Stimulated activated CD4-positive, alpha-beta T cell treated with anti-CD3 and anti-CD28 coated beads, Interleukin-1b, Interleukin-23, amount 100 ng/mL, for 4 hours (primary cell): ENCODE measurements at regions not wholly inside any gene's neighbourhood (a gene's known extent, or its start where the extent isn't known, plus 50 kb on each side); places are given as distances from the start of the nearest gene placed in this dataset.

Experiments
- DNase-seq, 2 donors: peaks; one replicate each; pipeline ENCODE4 v3.0.0-alpha.2; 2020; ENCODE audit warnings: low read depth in 2 of 2

DNA sequence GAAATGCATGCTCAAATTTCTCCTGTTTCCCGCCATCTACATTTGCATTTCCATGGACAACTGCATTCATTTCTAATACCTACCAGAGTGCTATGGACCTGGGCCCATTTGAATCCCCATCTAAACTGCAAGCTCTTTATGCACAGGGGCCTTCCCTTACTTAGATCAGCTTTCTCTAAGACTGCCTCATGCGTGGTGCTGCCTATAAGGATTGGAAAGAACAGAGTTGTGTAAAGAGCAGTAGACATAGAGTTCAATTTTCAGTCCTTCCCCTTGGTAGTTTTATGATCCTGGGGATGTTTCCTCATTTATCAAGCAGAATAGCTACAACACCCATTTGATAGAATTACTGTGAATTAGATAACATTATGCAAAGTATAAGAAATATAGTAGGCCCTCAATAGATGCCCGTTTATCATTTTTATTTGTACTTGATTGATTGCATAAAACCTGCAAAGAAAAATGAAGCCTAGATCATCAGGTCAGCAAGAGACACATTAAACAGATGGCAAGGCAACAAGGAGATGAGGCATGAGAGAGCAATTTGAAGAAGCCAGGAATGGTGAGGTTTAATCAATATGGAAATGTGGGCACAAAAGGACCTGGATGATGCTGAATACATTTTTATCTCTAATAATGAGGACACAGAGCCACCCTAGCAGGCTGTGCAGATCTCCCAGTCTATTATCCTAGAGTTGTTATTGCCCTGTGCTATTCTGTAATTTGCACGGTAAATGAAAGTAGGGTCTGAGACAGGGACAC, 359.7 kb downstream of the FAM181B start:
- no peak for DNase-seq

DNA sequence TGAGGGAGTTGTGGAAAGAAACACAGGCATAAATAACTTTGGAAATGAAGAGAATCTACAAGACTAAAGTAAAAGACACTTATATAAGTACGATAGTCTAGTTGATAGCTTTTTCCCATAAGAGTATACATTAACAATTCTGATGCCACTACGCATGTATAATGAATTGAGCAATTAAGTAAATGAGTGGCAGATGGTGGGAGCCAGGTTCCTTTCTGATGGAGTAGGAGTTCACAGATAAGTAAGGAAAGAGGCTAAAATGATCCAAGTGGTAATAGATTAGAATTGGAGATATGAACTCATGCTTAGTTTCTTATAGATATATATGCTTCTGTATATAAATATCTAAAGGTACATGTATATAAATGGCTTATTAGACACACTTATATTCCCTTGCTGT, 368.3 kb downstream of the FAM181B start:
- no peak for DNase-seq

DNA sequence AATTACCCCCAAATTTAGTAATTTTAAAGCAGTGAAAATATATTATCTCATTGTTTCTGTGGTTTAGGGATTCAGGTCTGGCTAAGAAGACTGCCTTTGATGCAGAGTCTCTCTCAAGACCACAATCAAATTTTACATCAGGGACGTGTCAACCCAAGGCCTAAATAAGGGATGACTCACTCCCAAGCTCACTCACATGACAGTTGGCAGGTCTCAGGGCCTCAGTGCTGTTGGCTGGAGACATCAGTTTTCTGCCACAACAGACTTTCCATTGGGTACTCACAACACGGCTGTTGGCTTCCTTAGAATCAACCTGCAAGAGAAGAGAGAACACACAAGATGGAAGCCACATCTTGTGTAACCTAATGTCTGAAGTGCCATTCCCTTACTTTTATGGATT, 377.3 kb downstream of the FAM181B start:
- DNase-seq, result no peak

DNA sequence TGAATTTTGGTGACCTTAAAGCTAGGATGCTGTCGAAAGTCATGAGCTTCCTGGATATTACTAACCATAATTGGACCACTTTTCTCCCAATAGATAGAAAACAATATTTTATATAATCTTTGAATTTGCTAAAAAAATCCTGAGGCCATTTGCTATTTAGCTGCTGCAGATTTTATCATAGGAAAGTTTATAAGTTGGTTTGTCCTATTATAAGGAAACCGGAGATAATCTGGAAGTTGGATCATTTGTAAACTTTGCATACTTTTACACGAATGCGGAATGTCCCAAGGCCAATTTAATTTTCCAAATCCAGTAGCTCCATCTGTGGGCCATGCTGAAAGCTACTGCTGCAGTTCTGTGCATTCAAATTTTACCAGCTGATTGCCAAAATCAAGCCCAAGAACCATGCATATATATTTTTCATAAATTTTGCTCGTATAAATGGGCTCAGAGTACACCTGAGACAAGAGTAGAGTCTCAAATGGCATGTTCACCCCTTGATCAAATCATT, 378.3 kb downstream of the FAM181B start:
- DNase-seq, result no peak

DNA sequence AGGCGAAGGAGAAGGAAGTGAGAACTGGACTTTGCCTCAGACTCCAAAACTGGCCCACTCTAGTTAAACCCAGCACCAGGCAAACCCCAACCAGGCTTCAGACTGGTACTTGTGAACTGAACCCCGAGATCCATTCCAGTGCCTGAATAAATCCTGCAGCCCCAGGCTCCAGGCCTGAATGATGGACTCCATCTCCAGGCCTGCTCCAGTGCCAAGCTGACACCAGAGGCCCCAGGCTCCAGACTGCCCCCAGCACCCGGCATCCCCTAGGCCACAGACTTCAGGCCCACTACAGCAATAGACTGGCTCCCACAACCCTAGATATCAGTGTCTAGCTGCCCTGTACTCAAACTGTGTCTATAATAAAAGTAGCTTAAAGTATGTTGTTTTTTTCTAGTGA, 406.8 kb downstream of the FAM181B start:
- no peak for DNase-seq

DNA sequence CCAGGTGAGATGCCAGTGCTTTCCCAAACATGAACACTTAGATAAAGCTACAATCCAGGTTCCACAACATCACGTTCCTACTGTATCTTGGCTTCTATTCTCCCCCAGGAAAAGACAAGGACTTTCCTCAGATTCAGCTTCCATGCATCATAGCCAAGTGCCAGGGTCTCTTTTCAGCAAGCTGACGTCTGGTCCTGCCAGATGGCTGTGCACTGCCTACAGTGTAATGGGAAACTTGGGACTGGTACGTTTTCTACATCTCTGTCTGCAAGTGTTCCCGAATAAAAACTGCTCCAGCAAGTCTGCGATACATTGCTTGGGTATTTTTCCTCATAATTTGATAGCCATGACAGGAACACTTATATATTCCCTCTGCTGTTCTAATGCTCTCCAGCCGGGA, 412.5 kb downstream of the FAM181B start:
- no peak for DNase-seq

DNA sequence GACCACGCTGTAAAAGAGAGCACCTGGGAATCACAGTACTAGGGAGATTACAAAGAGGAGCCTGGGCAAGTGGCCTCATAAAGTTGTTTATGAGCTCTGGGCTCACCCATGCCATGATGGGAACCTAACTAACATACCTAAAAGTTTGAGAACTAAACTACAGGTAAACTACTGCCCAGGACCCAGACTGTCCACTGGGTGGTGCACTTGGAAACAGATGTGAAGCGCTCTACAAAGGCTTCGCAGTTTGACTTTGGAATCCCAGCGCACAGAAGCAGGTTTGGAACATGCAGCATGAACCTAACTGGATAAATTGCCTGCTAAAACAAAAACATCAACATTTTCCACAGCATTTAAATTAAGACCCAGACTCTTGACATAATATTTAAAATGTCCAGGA, 418.6 kb downstream of the FAM181B start:
- DNase-seq, result no peak

DNA sequence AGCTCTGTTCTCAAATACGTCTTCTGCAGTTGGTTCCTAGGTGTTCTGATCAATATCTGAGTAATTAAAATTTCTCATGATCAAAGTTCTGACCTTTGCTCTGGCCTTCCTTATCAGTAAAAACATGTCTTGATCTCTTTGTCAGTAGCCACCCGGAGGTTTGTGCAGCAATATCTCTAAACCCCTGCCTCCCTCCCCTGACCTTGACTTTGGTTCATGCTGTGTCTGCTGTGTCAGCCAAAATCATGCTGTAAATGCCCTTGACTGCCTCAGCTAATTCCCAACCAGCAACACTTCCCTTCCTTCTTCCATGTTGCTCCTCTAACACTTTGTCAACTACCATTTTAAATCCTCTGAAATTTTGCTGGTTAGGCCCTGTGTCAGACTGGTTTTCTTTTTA, 424.7 kb downstream of the FAM181B start:
- DNase-seq, result no peak

DNA sequence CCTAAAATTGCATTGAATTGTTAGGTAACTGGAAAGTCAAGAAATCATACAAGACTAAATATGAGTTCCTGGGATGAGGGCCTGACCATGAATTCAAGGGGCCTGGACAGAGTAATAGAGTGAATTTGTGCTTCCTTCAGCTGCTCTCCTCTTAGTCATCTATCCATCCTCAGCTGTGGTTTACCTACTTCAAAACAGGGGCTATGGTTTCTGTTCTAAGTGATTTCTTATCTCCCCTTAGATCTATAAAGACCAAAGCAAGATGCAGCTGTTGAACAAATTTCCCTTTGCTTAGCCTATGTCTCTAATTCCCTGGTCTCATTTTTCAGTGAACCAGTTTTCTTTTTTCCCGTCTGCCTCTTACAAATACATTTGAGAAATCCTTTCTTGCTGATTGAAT, 428.5 kb downstream of the FAM181B start:
- no peak for DNase-seq

DNA sequence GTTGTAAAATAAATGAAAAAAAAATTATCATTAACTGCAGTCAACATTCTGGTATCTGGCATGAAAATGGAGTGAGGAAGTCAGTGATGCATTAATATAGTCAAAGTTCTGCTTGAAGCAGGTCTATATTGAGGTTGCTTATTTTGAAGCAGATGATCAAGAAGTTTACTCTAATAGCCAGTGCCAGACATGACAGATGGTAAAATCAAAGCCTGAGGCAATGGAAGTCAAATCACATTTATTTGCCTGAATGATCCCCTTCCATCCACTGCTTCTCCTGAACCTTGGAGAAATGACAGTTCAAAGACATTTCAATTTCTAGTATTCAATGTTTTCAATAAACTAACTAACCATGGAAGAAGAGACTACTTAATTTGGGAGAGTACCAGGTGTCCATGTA, 430.0 kb downstream of the FAM181B start:
- DNase-seq, result no peak

DNA sequence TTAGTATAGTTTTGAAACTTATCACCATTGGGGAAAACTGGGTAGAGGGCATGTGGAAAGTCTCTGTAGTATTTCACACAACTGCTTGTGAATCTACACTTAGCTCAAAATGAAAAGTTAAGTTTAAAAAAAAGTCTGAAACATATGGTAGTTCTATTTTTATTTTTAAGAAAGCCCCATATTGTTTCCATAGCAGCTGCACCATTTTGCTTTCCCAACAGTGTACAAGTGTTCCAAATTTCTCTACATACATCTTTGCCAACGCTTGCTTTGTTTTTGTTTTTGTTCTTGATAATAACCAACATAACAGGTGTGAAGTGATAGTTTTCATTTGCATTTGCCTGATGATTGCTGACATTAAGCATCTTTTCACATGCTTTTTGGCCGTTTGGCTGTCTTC, 445.2 kb downstream of the FAM181B start:
- DNase-seq, result no peak

DNA sequence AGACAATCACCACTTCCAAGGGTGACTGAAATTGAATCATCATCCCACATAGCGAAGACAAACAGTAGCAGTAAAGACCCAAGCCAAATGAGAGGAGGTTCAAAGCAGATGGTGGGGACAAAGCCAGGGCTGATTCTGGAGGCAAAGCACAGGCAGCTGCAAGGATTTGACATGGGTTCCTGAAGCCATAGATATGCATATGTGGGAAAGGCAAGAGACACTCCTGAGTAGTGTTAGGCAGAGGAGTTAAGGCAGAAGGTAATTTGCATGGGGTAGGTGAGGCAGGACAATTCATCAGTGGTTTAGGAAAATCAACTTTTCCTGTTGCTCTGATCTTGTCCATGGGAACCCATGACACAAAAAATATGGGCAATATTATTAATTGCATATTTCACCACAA, 462.8 kb downstream of the FAM181B start:
- no peak for DNase-seq

DNA sequence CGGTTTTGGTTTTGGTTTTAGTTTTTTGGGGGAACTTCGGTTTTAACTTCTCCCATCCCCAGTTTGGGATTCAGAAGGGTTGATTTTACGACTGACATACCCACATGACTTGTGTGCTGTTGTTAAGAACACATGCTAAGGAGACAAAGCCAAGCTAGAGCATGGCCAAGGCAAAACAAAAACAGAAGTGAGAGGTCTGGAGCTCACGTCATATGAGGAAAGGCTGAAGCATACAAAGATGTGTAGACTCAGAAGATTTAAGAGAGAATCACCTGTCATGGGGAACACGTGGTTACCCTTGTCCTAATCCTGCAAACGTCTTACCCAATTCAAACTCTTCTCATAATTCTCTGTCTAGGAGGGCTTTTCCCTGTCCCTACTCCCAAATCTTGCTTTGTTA, 465.0 kb downstream of the FAM181B start:
- no peak for DNase-seq

DNA sequence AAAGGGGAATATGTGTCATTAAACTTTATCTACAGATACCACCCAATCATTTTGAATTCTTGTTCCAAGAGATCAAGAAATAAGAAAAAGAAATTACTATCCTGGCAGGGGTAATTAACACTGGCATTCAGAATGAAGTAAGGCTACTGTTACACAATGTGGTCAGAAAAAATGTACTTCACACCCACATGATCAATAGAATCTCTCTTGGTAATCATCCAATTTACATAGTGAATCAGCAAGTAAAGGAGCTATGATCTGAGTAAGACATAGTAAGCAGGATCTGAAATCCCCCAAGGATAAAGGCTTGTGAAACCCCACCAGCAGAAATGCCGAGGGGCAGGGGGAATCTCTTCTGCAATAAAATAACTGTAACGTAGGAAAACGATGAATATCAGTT, 466.5 kb downstream of the FAM181B start:
- no peak for DNase-seq

DNA sequence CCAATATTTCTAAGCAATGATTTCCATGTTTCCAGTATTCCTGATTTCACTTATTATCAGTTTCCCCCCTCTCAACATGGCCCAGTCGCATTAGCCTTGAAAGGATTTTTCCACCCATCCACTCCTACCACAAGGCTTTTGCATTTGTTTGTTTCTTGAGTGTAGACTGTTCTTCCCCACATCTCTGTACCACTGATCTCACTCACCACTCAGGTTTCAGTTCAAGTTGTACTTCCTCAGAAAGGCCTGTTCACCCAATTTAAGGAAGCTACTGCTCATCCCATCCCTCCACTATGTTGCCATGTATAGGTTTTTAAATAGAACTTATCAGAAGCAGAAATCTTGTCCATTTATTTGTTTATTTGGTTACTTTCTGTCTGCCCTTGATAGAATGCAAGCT, 472.3 kb downstream of the FAM181B start:
- no peak for DNase-seq

DNA sequence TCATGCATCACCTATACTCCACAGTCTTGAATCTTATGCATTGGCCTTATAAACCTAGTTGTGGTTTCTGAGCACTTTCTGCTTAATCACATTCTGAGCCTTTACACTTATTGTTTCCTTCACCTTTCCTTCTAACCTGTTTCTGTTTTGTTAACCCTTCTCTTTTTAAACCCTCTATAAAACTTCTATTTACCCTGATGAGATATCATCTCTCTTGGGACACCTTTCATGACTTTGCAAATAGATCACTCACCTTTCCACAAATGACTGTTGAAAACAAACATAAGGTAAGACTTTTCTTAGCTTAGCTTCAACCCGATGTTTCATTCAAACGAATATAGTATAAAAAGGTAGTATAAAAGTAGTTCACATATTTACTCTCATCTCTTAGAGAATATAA, 483.6 kb downstream of the FAM181B start:
- DNase-seq, result no peak

DNA sequence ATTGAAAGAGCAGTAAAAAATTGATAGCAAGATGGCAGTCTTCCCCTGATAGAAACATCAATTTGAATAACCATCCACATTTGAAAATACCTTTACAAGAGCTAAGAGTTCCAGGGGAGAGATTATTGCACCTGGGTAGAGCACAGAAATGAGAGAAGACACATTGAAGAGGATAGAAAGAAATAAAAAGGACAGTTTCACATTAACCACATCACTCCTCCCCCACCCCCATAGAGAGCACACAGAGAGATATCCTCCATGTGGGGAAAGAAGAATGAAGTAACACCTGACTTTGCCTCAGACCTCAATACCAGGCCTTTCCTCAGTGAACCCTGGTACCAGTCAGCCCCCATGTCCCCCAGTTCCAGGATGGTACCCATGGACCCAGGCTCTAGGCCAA, 486.7 kb downstream of the FAM181B start:
- DNase-seq, result no peak

DNA sequence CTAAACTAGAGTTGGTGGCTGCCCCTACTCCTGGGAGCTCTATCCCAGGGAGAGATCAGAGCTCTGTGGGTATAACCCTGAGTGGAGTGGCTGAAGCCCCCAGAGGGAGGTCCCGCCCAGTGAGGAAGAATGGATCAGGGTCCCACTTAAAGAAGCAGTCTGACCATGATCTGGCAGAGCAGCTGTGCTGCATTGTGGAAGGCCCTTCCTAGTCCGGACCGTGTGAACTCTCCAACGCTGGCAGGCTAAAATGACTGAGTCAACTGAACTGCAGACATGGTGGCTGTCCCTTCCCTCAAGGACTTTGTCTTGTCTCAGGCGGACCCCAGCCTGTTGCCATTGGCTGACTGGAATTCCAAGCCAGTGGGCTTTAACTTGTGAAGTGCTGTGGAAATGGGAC, 494.2 kb downstream of the FAM181B start:
- no peak for DNase-seq

DNA sequence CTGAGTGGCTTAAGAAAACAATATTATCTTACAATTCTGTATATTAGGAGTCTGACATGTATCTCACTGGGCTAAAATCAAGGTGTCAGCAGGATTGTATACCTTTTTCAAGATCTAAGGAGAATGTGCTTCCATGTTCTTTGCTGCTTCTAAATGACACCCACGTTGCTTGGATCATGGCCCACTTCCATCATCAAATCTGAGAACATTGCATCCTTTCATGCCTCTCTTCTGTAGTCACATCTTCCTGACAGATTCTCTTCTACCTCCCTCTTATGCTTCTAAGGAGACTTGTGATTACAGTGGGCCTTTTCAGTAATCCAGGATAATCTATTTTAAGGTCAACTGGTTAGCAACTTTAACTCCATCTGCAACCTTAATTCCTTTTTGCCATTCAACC, 499.4 kb downstream of the FAM181B start:
- no peak for DNase-seq

DNA sequence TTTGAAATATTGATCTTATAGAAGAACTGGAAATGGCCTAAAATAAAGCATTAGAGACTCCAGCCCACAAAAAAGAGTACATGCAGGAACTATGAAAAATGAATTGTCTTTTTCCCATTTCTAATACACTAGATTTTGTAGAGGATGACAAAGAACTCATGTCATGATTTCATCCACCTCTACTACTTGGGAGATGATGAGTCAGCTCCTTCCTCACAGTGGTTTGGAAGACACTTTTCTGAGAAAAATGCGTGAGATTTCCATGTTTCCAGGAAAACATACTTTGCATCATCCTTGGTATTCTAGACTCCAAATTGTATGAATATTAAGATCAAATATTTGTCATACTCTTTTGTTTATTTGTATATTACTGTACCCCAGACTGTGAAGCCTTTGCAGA, 500.5 kb downstream of the FAM181B start:
- no peak for DNase-seq

DNA sequence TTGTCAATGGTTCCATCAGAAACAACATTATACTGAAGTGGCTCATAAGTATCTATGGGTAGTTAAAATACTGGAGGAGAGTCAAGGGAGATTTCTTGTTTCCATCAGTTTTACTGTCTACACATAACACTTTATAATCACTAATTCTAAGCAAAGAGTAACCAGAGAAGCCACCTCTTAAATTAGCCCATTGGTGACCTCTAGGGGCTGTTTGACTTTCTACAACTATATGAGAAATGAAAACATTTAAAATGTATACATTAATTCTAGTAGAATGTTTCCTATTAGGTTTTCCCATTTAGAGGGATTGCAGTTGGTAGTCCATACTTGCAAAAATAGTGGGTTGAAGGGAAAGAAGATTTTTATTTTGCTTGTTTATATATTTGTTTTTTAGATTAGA, 504.3 kb downstream of the FAM181B start:
- no peak for DNase-seq

DNA sequence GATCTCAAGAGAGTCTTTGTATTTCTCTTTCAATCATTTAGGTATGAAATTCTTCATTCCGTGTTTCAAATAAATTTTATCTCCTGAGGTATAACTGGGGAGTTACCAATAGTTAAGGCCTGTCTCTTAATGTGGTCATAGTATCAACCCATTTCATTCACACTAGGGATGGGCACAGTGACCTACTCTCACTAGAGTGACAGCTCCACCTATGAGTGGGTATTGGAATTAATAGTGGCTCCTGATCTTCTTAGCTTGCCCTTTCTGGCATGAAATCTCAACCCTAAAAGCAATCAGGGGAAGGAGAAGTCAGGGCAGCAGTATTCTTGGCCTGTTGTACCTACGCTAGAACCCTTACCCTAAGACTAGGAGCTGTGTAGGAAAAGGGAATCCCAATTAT, 507.7 kb downstream of the FAM181B start:
- DNase-seq, result no peak

DNA sequence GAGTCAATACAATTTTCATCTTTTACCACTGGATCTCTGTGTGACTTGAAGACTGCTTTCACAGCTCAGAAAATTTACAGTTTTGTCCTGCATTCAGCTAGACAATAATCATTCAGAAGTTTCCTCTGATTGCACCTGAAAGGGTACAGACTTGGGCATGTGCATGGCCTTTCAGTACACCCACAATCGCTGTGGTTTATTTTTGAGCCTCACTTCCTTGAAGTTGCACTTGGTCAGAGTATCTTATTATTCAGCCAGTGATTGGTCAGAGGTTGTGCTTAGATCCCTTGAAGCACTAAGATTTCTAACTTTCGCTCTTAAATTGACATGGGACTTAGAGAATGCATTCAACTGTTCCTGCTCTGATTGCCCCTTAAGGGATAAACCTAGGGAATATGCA, 508.2 kb downstream of the FAM181B start:
- DNase-seq, result no peak

DNA sequence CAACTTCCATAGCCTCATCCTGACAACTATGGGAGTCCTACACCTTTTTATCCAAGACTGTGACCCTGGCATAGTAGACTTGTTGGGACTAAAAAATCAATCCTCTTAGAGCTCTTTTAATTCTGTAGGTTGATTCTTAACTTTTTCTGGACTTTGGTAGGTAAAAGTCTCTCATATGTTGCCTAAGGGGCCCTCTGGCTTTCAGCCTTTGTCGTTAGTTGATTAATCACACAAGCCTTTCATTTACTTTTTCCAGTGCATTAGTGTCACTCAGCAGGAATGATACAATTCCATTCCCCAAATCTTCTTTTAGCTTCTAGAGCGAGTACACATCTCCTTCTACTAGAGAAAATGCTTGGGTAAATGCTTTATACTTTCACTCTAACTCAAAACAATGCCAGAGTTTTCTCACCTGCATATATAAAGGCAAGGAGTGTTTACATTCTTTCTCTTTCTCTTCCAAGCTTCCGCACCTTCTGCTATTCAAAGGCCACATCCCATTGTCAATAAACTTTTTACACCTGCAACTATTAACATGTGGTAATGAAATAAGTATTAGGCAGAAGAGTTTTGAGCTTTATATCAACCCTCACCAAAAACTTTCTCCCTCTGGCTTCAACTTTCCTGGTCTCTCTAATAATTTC, 516.6 kb downstream of the FAM181B start:
- no peak for DNase-seq
